ENCODE measurements at regions not wholly inside any gene's neighbourhood (a gene's known extent, or its start where the extent isn't known, plus 50 kb on each side); places are given as distances from the start of the nearest gene placed in this dataset.

- Histone ChIP-seq H4K8ac (ENCODE audit: low read depth, low read length) (no peak overlapping the region), H2BK15ac (replicated peaks; ENCODE audit: low read depth) (no peak overlapping the region), H2AK5ac (ENCODE audit: low read length) (no peak overlapping the region), H3K4me3 (ENCODE audit: low read length) (no peak overlapping the region), H3K23ac (ENCODE audit: low read length) (no peak overlapping the region), H3K79me1 (ENCODE audit: low read length) (no peaks in the 10 kb centered on the region), H3K4me1 (ENCODE audit: control insufficient read depth, low read depth, low read length) (no peaks in the 10 kb centered on the region), H3K27ac (ENCODE audit: low read depth, low read length) (no peak overlapping the region), H3K56ac (ENCODE audit: low read length) (no peak overlapping the region), H4K5ac (ENCODE audit: low read length) (no peak overlapping the region), H3K27me3 (ENCODE audit: insufficient read depth, low read length, poor library complexity) (no peaks in the 10 kb centered on the region), H3K36me3 (ENCODE audit: control insufficient read depth, insufficient read depth, low read length) (no peaks in the 10 kb centered on the region), H3K79me2 (ENCODE audit: control insufficient read depth, insufficient read depth, low read length) (no peaks in the 10 kb centered on the region), H3K4me2 (ENCODE audit: low read length) (no peak overlapping the region), H2BK5ac (ENCODE audit: low read length) (no peak overlapping the region), H3K4ac (ENCODE audit: low read depth, low read length) (no peak overlapping the region), H3K9ac (ENCODE audit: low read length) (no peak overlapping the region), H3K18ac (ENCODE audit: low read length) (no peak overlapping the region), H2BK120ac (ENCODE audit: low read depth, low read length) (no peak overlapping the region)
- no CpG with 5 or more reads among the region's 4 CpGs for WGBS (ENCODE audit: extremely low coverage, insufficient coverage, low lambda C conversion rate)
- peak; percentile 87 for DNase-seq
These were observed 57.1 kb upstream of the NPFFR2 start for GRCh38 chr4:71974681-71975080.

- H4K5ac ChIP-seq (ENCODE audit: low read length) = no peak overlapping the region
- H3K36me3 ChIP-seq (ENCODE audit: control insufficient read depth, insufficient read depth, low read length) = no peaks in the 10 kb centered on the region
- no peaks in the 10 kb centered on the region for H3K4me1 ChIP-seq (ENCODE audit: control insufficient read depth, low read depth, low read length)
- H3K79me2 ChIP-seq (ENCODE audit: control insufficient read depth, insufficient read depth, low read length) = no peaks in the 10 kb centered on the region
- H2BK120ac ChIP-seq (ENCODE audit: low read depth, low read length) = no peak overlapping the region
- no peak overlapping the region for H3K27ac ChIP-seq (ENCODE audit: low read depth, low read length)
- no peak overlapping the region for H3K18ac ChIP-seq (ENCODE audit: low read length)
- H2BK5ac ChIP-seq (ENCODE audit: low read length) = no peak overlapping the region
- no peak overlapping the region for H3K4ac ChIP-seq (ENCODE audit: low read depth, low read length)
- H3K4me3 ChIP-seq (ENCODE audit: low read length) = no peak overlapping the region
- H3K4me2 ChIP-seq (ENCODE audit: low read length) = no peak overlapping the region
- no peak overlapping the region for H2AK5ac ChIP-seq (ENCODE audit: low read length)
- H3K56ac ChIP-seq (ENCODE audit: low read length) = no peak overlapping the region
- DNase-seq = no peak
- H3K23ac ChIP-seq (ENCODE audit: low read length) = no peak overlapping the region
- no peaks in the 10 kb centered on the region for H3K27me3 ChIP-seq (ENCODE audit: insufficient read depth, low read length, poor library complexity)
- H3K79me1 ChIP-seq (ENCODE audit: low read length) = no peaks in the 10 kb centered on the region
- no peak overlapping the region for H3K9ac ChIP-seq (ENCODE audit: low read length)
- no peak overlapping the region for H4K8ac ChIP-seq (ENCODE audit: low read depth, low read length)
- H2BK15ac ChIP-seq (replicated peaks; ENCODE audit: low read depth) = no peak overlapping the region
These were observed 55.3 kb upstream of the NPFFR2 start for GRCh38 chr4:71976523-71976922.

GRCh38 chr4:71978210-71978835, 53.5 kb upstream of the NPFFR2 start:
- H3K36me3 ChIP-seq (ENCODE audit: control insufficient read depth, insufficient read depth, low read length) = no peaks in the 10 kb centered on the region
- no peak overlapping the region for H2BK120ac ChIP-seq (ENCODE audit: low read depth, low read length)
- H3K4me2 ChIP-seq (ENCODE audit: low read length) = no peak overlapping the region
- no peak overlapping the region for H2BK5ac ChIP-seq (ENCODE audit: low read length)
- no peaks in the 10 kb centered on the region for H3K27me3 ChIP-seq (ENCODE audit: insufficient read depth, low read length, poor library complexity)
- no CpG with 5 or more reads among the region's 1 CpG for WGBS (ENCODE audit: extremely low coverage, insufficient coverage, low lambda C conversion rate)
- no peaks in the 10 kb centered on the region for H3K79me2 ChIP-seq (ENCODE audit: control insufficient read depth, insufficient read depth, low read length)
- H3K9ac ChIP-seq (ENCODE audit: low read length) = no peak overlapping the region
- no peaks in the 10 kb centered on the region for H3K79me1 ChIP-seq (ENCODE audit: low read length)
- no peaks in the 10 kb centered on the region for H3K4me1 ChIP-seq (ENCODE audit: control insufficient read depth, low read depth, low read length)
- H3K27ac ChIP-seq (ENCODE audit: low read depth, low read length) = no peak overlapping the region
- H2AK5ac ChIP-seq (ENCODE audit: low read length) = no peak overlapping the region
- no peak overlapping the region for H3K18ac ChIP-seq (ENCODE audit: low read length)
- H4K8ac ChIP-seq (ENCODE audit: low read depth, low read length) = no peak overlapping the region
- DNase-seq = no peak
- H3K56ac ChIP-seq (ENCODE audit: low read length) = no peak overlapping the region
- no peak overlapping the region for H4K5ac ChIP-seq (ENCODE audit: low read length)
- H2BK15ac ChIP-seq (replicated peaks; ENCODE audit: low read depth) = no peak overlapping the region
- H3K4ac ChIP-seq (ENCODE audit: low read depth, low read length) = no peak overlapping the region
- H3K23ac ChIP-seq (ENCODE audit: low read length) = no peak overlapping the region
- H3K4me3 ChIP-seq (ENCODE audit: low read length) = no peak overlapping the region

GRCh38 chr4:71980976-71981375, 50.8 kb upstream of the NPFFR2 start:
- no peaks in the 10 kb centered on the region for H3K4me1 ChIP-seq (ENCODE audit: control insufficient read depth, low read depth, low read length)
- H3K79me2 ChIP-seq (ENCODE audit: control insufficient read depth, insufficient read depth, low read length) = no peaks in the 10 kb centered on the region
- no peaks in the 10 kb centered on the region for H3K79me1 ChIP-seq (ENCODE audit: low read length)
- H3K27ac ChIP-seq (ENCODE audit: low read depth, low read length) = no peak overlapping the region
- WGBS (ENCODE audit: extremely low coverage, insufficient coverage, low lambda C conversion rate) = no CpG with 5 or more reads among the region's 2 CpGs
- no peak overlapping the region for H2BK5ac ChIP-seq (ENCODE audit: low read length)
- no peak for DNase-seq
- H3K4me3 ChIP-seq (ENCODE audit: low read length) = no peak overlapping the region
- no peak overlapping the region for H4K5ac ChIP-seq (ENCODE audit: low read length)
- no peak overlapping the region for H3K4me2 ChIP-seq (ENCODE audit: low read length)
- H2BK120ac ChIP-seq (ENCODE audit: low read depth, low read length) = no peak overlapping the region
- H3K56ac ChIP-seq (ENCODE audit: low read length) = no peak overlapping the region
- H4K8ac ChIP-seq (ENCODE audit: low read depth, low read length) = no peak overlapping the region
- no peak overlapping the region for H2BK15ac ChIP-seq (replicated peaks; ENCODE audit: low read depth)
- no peak overlapping the region for H3K18ac ChIP-seq (ENCODE audit: low read length)
- H3K27me3 ChIP-seq (ENCODE audit: insufficient read depth, low read length, poor library complexity) = no peaks in the 10 kb centered on the region
- no peak overlapping the region for H3K4ac ChIP-seq (ENCODE audit: low read depth, low read length)
- H3K36me3 ChIP-seq (ENCODE audit: control insufficient read depth, insufficient read depth, low read length) = no peaks in the 10 kb centered on the region
- no peak overlapping the region for H3K23ac ChIP-seq (ENCODE audit: low read length)
- no peak overlapping the region for H3K9ac ChIP-seq (ENCODE audit: low read length)
- no peak overlapping the region for H2AK5ac ChIP-seq (ENCODE audit: low read length)

Measured in mesendoderm (in vitro differentiated cells).